ENCODE measurements at regions not wholly inside any gene's neighbourhood (a gene's known extent, or its start where the extent isn't known, plus 50 kb on each side); places are given as distances from the start of the nearest gene placed in this dataset.

DNA sequence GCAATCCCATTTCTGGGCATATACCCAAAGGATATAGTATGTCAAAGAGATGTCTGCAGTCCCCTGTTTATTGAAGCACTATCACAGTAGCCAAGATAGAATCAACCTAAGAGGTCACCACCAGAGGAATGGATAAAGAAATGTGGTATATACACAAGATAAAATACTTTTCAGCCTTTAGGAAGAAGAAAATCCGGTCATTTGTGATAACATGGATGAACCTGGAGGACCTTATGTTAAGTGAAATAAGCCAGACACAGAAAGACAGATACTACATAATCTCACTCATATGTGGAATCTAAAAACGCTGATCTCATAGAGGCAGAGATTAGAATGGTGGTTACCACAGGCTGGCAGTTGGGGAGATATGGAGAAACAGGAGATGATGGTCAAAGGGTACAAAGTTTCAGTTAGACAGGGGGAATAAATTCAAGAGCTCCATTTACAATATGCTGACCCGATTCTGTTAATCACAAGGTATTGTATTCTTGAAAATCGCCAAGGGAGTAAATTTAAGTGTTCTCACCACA, 195.8 kb downstream of the MTHFS start:
- H3K9me3 ChIP-seq (replicated peaks; ENCODE audit: control insufficient read depth, insufficient read depth, low read length) = no peaks in the 10 kb centered on the region
- no peaks in the 10 kb centered on the region for H4K20me1 ChIP-seq (replicated peaks; ENCODE audit: control insufficient read depth, extremely low read depth, insufficient read depth, low read length)
- TF ChIP-seq, protein P1, sequence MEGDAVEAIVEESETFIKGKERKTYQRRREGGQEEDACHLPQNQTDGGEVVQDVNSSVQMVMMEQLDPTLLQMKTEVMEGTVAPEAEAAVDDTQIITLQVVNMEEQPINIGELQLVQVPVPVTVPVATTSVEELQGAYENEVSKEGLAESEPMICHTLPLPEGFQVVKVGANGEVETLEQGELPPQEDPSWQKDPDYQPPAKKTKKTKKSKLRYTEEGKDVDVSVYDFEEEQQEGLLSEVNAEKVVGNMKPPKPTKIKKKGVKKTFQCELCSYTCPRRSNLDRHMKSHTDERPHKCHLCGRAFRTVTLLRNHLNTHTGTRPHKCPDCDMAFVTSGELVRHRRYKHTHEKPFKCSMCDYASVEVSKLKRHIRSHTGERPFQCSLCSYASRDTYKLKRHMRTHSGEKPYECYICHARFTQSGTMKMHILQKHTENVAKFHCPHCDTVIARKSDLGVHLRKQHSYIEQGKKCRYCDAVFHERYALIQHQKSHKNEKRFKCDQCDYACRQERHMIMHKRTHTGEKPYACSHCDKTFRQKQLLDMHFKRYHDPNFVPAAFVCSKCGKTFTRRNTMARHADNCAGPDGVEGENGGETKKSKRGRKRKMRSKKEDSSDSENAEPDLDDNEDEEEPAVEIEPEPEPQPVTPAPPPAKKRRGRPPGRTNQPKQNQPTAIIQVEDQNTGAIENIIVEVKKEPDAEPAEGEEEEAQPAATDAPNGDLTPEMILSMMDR (IDR thresholded peaks at IDR 0.05; ENCODE audit: extremely low read depth in 1 of 2, insufficient read depth in 1 of 2, low read depth in 1 of 2, low read length in 2 of 2) = no peak
- TF ChIP-seq, protein P2, sequence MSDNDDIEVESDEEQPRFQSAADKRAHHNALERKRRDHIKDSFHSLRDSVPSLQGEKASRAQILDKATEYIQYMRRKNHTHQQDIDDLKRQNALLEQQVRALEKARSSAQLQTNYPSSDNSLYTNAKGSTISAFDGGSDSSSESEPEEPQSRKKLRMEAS (IDR thresholded peaks at IDR 0.05; ENCODE audit: insufficient read depth, insufficient read length) = no peak
- TF ChIP-seq POLR2A (IDR thresholded peaks at IDR 0.05; ENCODE audit: low read depth, low read length) (no peak), JUN (IDR thresholded peaks at IDR 0.05; ENCODE audit: borderline replicate concordance, insufficient read depth, insufficient read length, low read depth) (no peak)
- CTCF ChIA-PET = no interaction called here
- no peak overlapping the region for H3K4me2 ChIP-seq (ENCODE audit: insufficient read depth, low read length)
- POLR2A ChIA-PET = no interaction called here
- H3K79me2 ChIP-seq (ENCODE audit: control insufficient read depth, insufficient read depth, low read length) = no peaks in the 10 kb centered on the region
- no TSS peak for BruUV-seq (replicated peaks)
- dilution Hi-C loops (cut with MboI; ENCODE audit: extremely low pct_ligation_motif_present, low sequenced_read_pairs) = no loop called here
- no peak overlapping the region for H3K4me3 ChIP-seq (replicated peaks in 1 of 3; ENCODE audit: insufficient read depth in 1 of 3, low read depth in 1 of 3, low read length in 3 of 3)
- no peaks in the 10 kb centered on the region for H3K4me1 ChIP-seq (ENCODE audit: control insufficient read depth, extremely low read depth, insufficient read depth, low read length)
- intact Hi-C loops (cut with micrococcal nuclease) = no loop called here
- H3K27me3 ChIP-seq (ENCODE audit: control insufficient read depth in 2 of 2, insufficient read depth in 2 of 2, low read length in 2 of 2) = no peaks in the 10 kb centered on the region
- no peaks in the 10 kb centered on the region for H3K36me3 ChIP-seq (ENCODE audit: control insufficient read depth in 2 of 2, extremely low read depth in 1 of 2, insufficient read depth in 2 of 2, low read length in 2 of 2)
- no peak for DNase-seq (ENCODE audit: low read depth, low spot score)
- FAIRE-seq = no peak
- H3K27ac ChIP-seq (ENCODE audit: insufficient read depth, low read depth, low read length) = no peak overlapping the region
- H3K9me1 ChIP-seq (replicated peaks; ENCODE audit: control insufficient read depth, extremely low read depth, insufficient read depth, low read length) = no peaks in the 10 kb centered on the region
- H3K9ac ChIP-seq (replicated peaks; ENCODE audit: extremely low read depth, insufficient read depth, low read length) = no peak overlapping the region
- H2AFZ ChIP-seq (ENCODE audit: low read depth, low read length) = no peak overlapping the region

DNA sequence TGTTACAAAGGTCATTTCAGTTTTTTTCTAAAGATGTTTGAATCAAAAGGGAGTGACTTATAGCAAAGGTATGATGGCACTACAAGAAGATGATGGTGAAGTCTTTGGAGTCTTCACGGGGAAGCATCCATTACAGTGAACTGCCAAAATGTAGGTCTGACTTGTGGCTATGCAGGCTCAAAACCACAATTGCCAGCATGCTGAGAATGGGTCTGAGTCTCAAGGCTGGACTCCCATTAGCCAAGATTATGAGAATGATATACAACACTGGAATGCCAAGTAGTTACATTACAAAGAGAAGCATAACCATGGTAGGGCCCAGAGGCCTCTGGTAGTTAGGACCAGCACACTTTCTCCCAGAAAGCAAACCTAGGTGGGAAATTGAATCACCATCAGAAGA, 194.2 kb downstream of the MTHFS start:
- no peak overlapping the region for H2AFZ ChIP-seq (ENCODE audit: low read depth, low read length)
- no peaks in the 10 kb centered on the region for H3K79me2 ChIP-seq (ENCODE audit: control insufficient read depth, insufficient read depth, low read length)
- no peak for FAIRE-seq
- ChIA-PET POLR2A (no interaction called here), CTCF (no interaction called here)
- H3K4me1 ChIP-seq (ENCODE audit: control insufficient read depth, extremely low read depth, insufficient read depth, low read length) = no peaks in the 10 kb centered on the region
- no peak overlapping the region for H3K27ac ChIP-seq (ENCODE audit: insufficient read depth, low read depth, low read length)
- TF ChIP-seq JUN (IDR thresholded peaks at IDR 0.05; ENCODE audit: borderline replicate concordance, insufficient read depth, insufficient read length, low read depth) = no peak
- TF ChIP-seq, protein P2 (IDR thresholded peaks at IDR 0.05; ENCODE audit: insufficient read depth, insufficient read length) = no peak
- no peak for TF ChIP-seq POLR2A (IDR thresholded peaks at IDR 0.05; ENCODE audit: low read depth, low read length)
- TF ChIP-seq, protein P1 (IDR thresholded peaks at IDR 0.05; ENCODE audit: extremely low read depth in 1 of 2, insufficient read depth in 1 of 2, low read depth in 1 of 2, low read length in 2 of 2) = no peak
- TF ChIP-seq EZH2 (IDR thresholded peaks at IDR 0.05; ENCODE audit: borderline replicate concordance, low read depth, low read length, severe bottlenecking) = no peak
- no peak for TF ChIP-seq GATA2 (IDR thresholded peaks at IDR 0.05; ENCODE audit: insufficient read depth, insufficient read length, low read depth, low read length)
- no peak for TF ChIP-seq MYC (IDR thresholded peaks at IDR 0.05; ENCODE audit: low read depth, low read length)
- no peak for TF ChIP-seq FOS (IDR thresholded peaks at IDR 0.05; ENCODE audit: borderline replicate concordance, insufficient read depth, low read length)
- no peak for TF ChIP-seq POLR2AphosphoS5 (IDR thresholded peaks at IDR 0.05; ENCODE audit: insufficient read depth, low read depth, low read length)
- H3K36me3 ChIP-seq (ENCODE audit: control insufficient read depth in 2 of 2, extremely low read depth in 1 of 2, insufficient read depth in 2 of 2, low read length in 2 of 2) = no peaks in the 10 kb centered on the region
- DNase-seq (ENCODE audit: low read depth, low spot score) = no peak
- no TSS peak for BruUV-seq (replicated peaks)
- dilution Hi-C loops (cut with MboI; ENCODE audit: extremely low pct_ligation_motif_present, low sequenced_read_pairs) (no loop called here), intact Hi-C loops (cut with micrococcal nuclease) (no loop called here)
- no peaks in the 10 kb centered on the region for H3K9me3 ChIP-seq (replicated peaks; ENCODE audit: control insufficient read depth, insufficient read depth, low read length)
- no peaks in the 10 kb centered on the region for H3K27me3 ChIP-seq (ENCODE audit: control insufficient read depth in 2 of 2, insufficient read depth in 2 of 2, low read length in 2 of 2)
- H3K4me2 ChIP-seq (ENCODE audit: insufficient read depth, low read length) = no peak overlapping the region
- H3K9ac ChIP-seq (replicated peaks; ENCODE audit: extremely low read depth, insufficient read depth, low read length) = no peak overlapping the region
- H4K20me1 ChIP-seq (replicated peaks; ENCODE audit: control insufficient read depth, extremely low read depth, insufficient read depth, low read length) = no peaks in the 10 kb centered on the region
- H3K9me1 ChIP-seq (replicated peaks; ENCODE audit: control insufficient read depth, extremely low read depth, insufficient read depth, low read length) = no peaks in the 10 kb centered on the region
- no peak overlapping the region for H3K4me3 ChIP-seq (replicated peaks in 1 of 3; ENCODE audit: insufficient read depth in 1 of 3, low read depth in 1 of 3, low read length in 3 of 3)

Measured in endothelial cell of umbilical vein (primary cell).